G401.6 (cell line): ENCODE measurements at regions not wholly inside any gene's neighbourhood (a gene's known extent, or its start where the extent isn't known, plus 50 kb on each side); places are given as distances from the start of the nearest gene placed in this dataset.
A peak's percentile ranks its signal among the peaks of the same experiment; 100 is the strongest.
"Not testable (repeated sequence)": the region's sequence is repeated elsewhere in the genome, so short reads cannot be mapped to it uniquely, and the experiment has no call there.

Source experiments
- FAIRE-seq: peaks from 2 replicates; lab custom pipeline; 2012; peaks lifted over from hg19 to GRCh38; lab: Jason Lieb, UNC

GRCh38 chr1:121443001-121443540 is 258.3 kb downstream of the SRGAP2C start:
- no peak for FAIRE-seq

- FAIRE-seq = no peak
These were observed 259.3 kb downstream of the SRGAP2C start for GRCh38 chr1:121444096-121444495.

- no peak for FAIRE-seq
These were observed 260.9 kb downstream of the SRGAP2C start for GRCh38 chr1:121445679-121446078.

DNA sequence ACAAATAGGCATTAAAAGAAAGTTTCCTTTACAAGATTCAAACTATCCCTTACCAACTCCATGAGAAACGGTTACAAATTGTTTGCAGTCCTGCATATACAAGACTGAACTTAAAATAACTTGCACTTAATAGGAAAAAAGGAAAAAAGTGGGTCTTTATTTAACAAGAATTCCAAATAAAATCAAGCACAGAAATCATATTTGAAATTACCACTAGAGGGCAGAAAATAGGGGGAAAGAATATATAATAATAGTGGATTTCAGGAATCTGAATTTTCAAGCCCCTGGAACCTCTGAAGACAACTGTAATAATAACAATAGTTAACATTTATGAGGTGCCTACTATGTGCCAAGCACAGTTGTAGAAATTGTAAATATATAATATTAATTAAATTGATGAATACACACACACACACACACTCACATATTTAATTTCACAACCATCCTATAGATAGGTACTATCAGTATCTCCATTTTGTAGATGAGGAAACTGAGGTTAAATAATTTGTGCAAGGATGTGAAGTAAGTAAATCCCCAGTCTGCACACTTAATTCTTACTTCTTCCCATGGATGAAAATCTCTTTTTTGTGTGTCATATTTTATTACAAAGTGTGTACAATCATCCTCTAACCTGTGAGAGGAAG is 262.6 kb downstream of the SRGAP2C start:
- FAIRE-seq = peak; percentile 92

GRCh38 chr1:121448064-121448463 is 263.3 kb downstream of the SRGAP2C start:
- FAIRE-seq = not testable (repeated sequence)

DNA sequence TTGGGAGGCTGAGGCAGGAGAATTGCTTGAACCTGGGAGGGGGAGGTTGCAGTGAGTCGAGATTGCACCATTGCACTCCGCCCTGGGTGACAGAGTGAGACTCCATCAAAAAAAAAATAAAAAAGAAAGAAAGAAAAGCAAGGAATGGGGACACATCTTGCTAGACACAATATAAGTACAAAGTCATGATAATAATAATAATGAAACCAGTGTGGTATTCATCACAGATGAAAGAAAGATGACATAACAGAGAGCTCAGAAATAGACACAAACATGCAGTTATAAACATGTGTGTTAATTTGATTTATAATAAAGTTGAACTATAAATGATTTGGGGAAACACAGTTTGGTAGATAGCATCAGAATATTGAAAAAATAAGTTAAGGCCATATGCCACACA is 264.1 kb downstream of the SRGAP2C start:
- FAIRE-seq = no peak

DNA sequence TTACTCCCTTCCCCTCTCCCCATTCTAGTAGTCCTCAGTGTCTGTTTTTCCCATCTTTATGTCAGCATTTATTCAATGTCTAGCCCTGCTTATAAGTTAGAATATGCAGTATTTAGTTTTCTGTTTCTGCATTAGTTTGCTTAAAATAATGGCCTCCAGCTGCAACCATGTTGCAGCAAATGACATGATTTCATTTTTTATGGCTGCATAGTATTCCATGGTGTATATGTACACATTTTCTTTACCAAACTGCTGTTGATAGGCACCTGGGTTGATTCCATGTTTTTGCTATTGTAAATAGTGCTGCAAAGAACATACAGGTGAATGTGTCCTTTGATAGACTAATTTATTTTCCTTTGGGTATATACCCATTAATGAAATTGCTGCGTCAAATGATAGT is 267.7 kb downstream of the SRGAP2C start:
- FAIRE-seq = no peak

GRCh38 chr1:121458291-121459048 is 273.7 kb downstream of the SRGAP2C start:
- no peak for FAIRE-seq

GRCh38 chr1:121459235-121459634 is 274.5 kb downstream of the SRGAP2C start:
- FAIRE-seq = peak; percentile 74

DNA sequence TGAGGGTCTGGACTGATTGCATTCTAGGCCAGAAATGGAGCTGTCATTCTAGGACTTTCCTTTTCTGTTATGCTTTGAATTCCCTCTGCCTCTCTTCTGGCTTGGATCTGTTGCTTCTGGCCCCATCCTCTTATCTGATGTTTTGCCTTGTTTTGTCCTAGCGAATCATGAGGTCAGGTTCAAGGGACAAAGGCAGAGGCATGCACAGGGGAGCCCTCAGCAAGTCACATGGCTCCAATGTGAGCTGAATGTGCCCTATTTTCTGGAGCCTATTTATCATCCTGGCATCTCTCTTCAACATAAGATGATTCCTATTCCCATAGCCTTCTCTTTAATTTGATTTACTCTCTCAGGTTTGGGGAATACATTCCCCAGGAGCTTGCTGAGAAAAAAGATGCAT is 284.6 kb downstream of the SRGAP2C start:
- not testable (repeated sequence) for FAIRE-seq

DNA sequence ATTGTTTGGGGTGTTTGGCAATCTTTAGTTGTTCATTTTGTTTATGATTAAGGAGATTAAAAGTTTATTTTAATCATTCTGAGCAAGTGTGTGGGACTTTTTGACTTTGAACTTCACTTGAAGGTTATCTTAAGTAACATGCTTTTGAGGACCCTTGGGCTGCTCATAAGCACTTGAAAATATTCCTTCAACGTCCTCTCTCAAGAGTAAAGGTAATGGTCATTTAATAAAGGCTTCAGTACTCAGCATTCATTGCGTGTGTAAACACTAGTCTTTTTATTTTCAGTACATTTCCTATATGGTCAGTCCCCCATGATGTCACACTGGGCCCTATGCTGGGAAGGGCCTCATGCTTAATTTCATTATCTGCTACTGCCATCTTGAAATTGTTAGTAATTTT is 285.6 kb downstream of the SRGAP2C start:
- FAIRE-seq = not testable (repeated sequence)

GRCh38 chr1:121471523-121471922 is 286.7 kb downstream of the SRGAP2C start:
- FAIRE-seq = no peak

GRCh38 chr1:121472017-121472416 is 287.2 kb downstream of the SRGAP2C start:
- FAIRE-seq = no peak

DNA sequence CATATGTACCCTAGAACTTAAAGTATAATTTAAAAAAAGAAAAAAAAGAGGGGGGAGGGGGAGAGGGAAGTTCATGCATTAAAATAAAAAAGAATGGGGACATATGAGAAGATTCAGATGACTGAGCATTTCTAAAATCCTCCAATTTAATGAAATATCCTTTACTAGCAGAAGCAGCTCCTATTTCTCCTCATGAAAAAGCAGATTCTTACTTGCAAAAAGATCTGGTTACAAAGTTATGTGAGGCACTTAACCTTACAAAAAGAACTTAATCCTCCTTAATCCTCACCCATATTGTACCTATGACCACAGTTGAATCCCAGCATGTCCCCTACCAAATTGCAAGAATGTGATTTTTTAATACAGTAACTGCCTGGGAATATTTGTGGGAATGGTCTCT is 298.5 kb downstream of the SRGAP2C start:
- no peak for FAIRE-seq

DNA sequence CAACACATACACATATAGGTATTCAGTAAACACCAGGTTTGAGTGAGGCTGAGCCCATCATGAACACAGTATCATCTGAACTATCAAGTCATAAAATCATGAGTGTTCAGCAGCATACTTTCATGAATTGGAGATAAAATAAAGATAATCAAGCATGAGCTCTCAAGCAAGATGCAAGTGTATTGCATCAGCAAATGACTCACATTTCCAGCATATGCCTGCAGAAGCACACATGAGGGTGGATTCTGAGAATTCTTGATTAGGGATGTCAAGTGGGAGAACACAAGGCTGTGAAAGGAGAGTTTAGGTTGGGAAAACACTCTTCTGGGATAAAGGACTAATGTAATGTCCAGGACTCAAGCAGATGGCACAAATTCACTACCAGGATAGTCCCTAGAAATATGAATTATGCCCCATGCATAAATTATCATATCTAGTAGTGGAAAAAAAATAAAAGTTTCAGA is 299.2 kb downstream of the SRGAP2C start:
- no peak for FAIRE-seq

DNA sequence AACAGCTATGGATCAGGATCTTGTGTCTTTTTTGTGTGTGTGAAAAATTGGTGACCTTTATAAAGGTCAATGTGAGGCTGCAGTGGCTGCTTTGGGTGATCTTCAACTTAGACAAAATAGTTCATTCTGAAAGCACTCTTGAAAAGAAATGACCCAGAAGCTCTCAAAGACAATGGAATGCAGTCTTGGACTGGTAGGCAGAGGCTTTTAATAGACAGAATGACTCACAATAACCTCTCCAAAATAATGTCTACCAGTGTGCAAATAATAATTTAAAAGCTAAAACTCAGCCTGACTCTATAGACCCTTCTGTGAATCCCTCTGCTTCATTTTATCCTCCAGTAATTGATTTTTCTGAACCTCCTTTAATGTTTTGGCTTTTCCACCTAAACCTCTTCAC is 310.0 kb downstream of the SRGAP2C start:
- FAIRE-seq = not testable (repeated sequence)

DNA sequence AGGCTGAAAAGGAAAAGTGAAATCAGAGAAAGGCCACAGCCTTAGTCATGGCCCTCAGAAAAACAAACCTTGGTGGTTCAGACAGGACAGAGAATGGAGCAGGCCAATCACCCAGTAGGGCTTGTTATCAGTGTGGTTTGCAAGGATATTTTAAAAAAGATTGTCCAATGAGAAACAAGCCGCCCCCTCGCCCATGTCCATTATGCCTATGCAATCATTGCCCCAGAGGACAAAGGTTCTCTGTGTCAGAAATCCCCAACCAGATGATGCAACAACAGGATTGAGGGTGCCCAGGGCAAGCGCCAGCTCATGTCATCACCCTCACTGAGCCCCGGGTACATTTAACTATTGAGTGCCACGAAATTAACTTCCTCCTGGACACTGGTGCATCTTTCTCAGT is 326.7 kb downstream of the SRGAP2C start:
- not testable (repeated sequence) for FAIRE-seq

DNA sequence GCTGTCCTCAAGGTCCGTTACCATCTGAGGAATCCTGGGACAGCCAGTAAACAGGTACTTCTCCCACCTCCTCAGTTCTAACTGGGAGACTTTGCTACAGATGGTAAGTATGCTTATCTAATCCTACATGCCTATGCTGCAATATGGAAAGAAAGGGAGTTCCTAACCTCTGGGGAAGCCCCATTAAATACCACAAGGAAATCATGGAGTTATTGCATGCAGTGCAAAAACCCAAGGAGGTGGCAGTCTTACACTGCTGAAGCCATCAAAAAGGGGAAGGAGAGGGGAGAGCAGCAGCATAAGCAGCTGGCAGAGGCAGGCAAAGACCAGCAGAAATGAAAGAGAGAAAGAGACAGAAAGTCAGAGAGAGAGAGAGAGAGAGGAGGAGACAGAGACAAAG is 327.1 kb downstream of the SRGAP2C start:
- FAIRE-seq = not testable (repeated sequence)

DNA sequence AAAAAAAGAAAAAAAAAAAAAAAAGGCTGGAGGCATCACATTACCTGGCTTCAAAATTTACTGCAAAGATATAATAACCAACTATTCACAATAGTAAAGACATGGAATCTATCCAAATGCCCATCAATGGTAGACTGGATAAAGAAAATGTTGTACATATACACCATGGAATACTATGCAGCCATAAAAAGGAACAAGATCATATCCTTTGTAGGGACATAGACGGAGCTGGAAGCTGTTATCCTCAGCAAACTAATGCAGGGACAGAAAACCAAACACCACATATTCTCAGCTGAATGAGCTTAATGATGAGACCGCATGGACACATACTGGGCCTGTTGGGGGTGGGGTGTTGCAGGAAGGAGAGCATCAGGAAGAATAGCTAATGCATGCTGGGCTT is 330.5 kb downstream of the SRGAP2C start:
- FAIRE-seq = no peak

GRCh38 chr1:121516234-121516967 is 331.6 kb downstream of the SRGAP2C start:
- no peak for FAIRE-seq

DNA sequence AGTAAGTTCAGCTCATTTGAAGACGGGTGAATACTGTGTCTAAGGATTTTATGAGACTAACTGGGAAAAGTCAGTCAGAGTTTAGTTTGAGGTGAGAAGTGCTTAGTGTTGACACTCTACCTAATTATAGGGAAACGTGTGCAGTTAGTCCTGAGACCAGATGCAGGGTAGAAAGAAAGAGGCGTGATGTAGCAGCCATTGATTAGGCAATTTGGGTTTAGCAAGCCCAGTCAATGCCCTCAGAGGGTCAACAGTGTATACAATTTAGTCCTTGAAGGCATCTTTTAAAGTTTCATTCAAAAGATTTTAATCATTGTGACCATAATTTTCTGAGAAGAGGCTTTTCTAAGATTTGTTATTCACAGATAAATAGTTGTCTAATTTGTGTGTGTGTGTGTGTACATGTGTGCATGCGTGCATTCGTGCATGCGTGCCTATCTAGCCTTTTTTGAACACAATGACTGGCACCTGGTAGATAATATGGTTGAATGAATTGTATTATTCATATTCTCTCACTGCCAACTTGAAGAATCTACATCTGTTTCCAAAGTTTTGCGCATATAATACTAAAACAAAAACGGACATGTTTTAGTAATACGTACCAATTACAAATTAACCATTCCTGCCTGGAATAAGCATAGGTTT is 332.9 kb downstream of the SRGAP2C start:
- FAIRE-seq = no peak

DNA sequence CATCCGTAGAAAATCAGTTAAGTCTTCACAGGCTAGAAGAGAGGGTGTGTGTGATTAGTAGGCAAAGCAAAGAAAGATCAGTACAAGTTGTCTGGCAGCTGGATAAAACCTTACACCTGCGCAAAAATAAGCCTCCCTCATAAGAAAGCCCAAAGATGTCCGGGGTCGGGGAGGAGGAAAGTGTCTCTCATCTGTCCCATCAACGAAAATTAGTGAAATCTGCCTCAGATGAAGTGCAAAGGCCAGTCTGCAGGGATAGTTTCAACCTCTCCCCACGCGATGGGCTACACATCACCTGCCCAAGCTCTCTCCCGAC is 333.9 kb downstream of the SRGAP2C start:
- no peak for FAIRE-seq
